Middle frontal gyrus (tissue), 1 donor: ENCODE measurements at regions not wholly inside any gene's neighbourhood (a gene's known extent, or its start where the extent isn't known, plus 50 kb on each side); places are given as distances from the start of the nearest gene placed in this dataset.
"Not testable (repeated sequence)": the region's sequence is repeated elsewhere in the genome, so short reads cannot be mapped to it uniquely, and the experiment has no call there.

Experiments
- DNase-seq: peaks from one replicate; pipeline ENCODE4 v3.0.0-alpha.2; 2015; ENCODE audit warnings: low spot score; ENCODE audit errors: extremely low spot score

DNA sequence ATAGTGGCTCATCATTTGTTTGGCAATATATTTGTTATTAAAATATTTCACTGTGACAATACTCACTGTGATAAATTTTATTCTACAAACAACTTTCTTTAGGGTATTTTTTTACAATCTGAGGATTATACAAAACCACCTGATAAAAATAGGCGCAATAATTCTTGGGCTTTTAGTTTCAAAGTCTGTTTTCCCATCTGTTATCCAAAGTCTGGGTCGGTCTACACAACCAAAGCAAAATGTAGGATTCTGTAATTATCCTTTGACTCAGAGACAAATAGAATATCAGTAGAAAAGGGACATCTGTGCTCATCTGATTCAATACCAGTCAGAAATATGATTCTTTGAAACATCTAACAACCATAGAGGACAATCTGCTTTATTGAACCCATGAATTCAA lies 271.8 kb upstream of the AMIGO2 start:
- no peak for DNase-seq

DNA sequence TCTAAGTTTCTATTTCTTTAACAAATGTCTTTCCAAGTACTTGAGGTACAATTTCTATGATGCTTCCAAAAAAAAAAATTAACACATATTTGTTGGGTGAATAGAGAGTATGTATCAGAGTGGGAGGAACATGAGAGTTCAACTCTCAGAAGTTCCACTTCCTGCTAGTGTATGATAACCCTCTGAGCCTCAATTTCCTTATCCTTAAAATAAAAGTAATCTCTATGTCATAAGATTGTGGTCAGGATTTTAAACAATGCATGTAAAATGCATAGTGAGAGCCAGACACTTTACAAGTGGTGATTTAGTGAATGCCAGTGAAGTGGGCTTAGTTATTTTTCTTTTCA lies 270.3 kb upstream of the AMIGO2 start:
- no peak for DNase-seq

DNA sequence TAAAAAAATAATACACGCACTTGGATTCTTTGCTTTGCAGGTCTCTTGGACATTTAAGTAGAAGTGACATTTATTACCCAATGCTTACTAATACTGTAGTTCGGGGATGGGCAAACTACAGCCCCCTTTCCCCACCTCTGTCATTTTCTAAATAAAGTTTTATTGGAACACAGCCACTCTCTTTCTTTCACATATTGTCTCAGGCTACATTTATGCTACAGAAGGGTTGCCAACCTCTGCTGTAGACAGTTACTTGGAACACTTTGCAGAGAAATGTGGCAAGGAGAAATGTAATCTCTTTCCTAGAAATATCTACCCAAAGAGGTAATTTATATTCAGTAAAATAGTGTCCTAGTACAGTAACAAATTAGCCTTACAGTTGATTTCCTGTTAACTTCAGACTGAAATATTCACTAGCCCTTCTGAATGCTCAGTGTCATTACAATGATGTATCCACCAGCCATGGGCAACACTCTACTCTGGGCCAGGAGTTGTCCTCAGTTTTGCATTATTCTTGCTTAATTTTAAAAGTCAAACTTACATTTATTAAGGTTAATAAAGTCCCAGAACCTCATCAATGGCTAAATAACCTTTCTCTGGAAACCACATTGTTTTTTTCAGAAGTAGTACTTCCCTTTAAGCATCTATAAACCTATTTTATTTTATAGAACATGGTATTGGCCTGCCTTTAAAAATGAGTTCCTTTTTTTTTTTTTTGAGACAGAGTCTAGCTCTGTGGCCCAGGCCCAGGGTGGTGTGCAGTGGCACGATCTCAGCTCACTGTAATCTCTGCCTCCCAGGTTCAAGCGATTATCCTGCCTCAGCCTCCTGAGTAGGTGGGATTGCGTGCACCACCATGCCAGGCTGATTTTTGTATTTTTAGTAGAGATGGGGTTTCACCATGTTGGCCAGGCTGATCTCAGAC lies 269.6 kb upstream of the AMIGO2 start:
- DNase-seq: no peak

DNA sequence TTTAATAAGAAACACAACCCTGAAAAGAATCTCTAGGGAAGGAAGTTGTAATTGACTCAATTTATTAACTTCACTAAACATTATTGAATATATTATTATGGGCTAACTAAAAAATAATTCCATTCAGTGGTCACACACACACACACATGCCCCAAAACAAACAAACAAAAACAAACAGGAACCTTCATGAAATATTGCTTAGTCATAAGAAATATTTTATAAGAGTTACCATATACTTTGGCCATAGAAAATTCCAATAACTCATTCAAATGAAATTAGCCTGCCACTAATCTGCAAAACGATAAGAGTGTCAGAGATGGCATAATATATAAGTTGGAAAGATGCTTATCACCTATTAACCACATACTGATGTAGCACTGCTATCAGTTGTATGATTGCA lies 268.4 kb upstream of the AMIGO2 start:
- no peak for DNase-seq

DNA sequence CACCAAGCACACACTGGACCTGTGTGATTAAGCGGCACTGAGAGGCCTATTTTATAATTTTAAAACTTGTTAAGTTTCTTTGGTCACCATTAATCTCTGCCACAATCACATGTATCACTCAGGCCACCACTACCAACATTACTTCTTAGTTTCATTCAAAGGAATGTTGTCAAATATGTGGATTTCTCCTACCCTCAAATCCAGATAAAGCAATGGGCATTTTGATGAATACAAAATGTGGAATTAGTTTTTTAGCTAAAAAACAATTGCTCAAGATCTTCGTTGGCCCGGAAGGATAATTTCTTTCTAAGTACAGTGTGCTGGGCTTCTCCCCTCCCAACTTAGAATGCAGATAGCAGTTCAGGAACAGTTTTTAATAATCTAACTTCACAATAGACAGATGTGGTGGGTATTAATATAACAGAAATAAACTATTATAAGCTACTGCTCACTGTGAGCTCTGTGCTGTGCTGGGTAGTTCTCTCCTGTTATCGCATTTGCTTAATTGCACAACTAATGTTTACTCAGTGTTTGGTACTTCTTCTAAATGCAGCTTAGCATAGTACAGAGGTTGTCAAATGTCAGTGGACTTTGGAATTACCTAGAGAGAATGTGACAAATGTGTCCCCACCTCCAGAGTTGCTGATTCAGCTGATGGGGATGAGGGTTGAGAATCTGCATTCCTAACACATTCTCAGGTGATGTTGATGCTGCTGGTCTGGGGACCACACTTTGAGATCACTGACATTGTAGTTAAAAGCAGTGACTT lies 266.7 kb upstream of the AMIGO2 start:
- DNase-seq: no peak

DNA sequence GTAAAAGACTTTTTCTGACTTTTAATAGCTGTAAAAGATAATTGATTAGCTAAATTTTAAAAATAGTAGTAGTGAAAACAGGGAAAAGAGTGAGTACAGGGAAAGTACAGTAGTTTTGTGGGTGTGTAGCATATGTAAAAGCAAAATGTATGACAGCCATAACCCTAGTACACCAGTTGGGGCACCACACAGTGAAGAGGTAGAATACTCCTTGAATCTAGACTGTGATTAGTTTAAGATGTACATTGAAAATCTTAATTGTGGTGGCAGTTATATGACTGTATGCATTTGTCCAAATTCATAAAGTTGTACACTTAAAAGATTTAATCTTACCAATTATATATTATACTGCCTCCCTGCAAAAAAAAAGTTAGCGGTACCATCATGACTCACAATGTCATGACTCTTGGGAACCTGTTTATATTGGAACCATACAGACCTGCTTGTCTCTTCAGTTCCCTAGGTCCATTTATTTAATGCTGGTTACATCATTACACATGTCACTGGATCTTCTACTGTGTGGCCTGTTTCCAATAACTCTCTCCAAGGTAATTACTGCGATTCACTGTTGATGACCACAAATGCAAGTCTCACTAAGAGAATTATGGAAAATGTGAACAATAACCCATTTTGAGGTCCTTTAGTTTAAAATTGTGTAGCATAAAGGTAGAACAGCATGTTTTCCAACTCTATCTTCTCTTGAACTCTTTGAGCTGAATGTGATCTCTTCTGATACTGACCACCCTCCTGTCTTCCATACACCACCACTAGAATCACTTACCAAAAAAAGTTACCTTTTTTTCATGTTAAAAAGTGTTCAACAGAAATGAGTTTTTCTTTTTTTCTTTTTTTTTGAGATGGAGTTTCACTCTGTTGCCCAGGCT lies 264.2 kb upstream of the AMIGO2 start:
- DNase-seq: no peak

DNA sequence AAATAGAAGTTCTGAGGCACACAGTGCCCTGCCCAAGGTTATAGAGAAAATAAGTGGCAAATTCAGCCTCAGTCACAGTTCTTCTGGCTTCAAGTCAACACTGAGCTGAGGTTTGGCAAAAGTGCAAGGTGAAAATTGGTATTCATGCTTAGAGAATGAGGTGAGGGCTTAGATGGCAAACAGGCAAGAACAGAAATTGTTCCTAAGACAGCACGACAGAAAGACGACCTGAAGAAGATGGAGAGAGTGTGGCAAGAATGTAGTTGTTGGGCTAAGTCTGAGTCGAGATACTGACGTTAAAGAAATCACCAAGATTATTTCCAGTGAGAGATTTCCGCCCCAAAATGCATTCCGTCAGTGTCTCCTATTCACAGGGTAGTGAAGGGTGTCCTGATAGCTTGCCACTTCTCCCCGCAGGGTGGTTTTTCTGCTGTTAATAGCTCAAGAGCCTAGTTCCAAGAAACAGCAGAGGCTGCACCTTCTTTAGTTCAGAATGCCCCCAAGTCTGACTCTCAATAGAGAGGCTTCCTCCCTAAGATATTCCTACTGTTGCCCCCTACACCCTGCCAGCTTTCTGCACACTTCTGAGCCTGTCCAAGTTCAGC lies 260.8 kb upstream of the AMIGO2 start:
- no peak for DNase-seq

DNA sequence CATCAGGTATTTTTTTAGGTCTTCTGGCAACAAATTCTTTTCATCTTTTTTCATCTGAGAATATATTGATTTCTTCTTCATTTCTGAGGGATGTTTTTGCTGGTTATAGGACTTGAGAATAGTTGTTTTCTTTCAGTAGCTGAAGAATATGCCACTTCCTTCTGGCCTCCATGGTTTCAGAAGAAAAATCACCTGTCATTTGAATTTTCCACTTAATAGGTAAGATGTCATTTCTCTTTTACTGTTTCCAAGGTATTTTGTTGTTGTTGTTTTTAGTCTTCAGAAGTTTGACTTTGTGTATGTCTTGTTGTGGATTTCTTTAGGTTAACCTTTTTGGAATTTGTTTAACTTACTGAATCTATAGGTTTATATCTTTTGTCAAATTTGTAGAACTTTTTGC lies 257.8 kb upstream of the AMIGO2 start:
- no peak for DNase-seq

DNA sequence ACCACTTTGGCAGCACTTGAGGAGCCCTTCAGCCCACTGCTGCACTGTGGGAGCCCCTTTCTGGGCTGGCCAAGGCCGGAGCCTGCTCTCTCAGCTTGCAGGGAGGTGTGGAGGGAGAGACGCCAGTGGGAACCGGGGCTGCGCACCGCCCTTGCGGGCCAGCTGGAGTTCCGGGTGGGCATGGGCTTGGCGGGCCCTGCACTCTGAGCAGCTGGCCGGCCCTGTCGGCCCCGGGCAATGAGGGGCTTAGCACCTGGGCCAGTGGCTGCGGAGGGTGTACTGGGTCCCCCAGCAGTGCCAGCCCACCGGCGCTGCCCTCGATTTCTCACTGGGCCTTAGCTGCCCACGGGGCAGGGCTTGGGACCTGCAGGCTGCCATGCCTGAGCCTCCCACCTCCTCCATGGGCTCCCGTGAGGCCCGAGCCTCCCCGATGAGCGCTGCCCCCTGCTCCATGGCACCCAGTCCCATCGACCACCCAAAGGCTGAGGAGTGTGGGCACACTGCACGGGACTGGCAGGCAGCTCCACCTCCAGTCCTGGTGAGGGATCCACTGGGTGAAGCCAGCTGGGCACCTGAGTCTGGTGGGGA lies 253.6 kb upstream of the AMIGO2 start:
- DNase-seq: not testable (repeated sequence)

DNA sequence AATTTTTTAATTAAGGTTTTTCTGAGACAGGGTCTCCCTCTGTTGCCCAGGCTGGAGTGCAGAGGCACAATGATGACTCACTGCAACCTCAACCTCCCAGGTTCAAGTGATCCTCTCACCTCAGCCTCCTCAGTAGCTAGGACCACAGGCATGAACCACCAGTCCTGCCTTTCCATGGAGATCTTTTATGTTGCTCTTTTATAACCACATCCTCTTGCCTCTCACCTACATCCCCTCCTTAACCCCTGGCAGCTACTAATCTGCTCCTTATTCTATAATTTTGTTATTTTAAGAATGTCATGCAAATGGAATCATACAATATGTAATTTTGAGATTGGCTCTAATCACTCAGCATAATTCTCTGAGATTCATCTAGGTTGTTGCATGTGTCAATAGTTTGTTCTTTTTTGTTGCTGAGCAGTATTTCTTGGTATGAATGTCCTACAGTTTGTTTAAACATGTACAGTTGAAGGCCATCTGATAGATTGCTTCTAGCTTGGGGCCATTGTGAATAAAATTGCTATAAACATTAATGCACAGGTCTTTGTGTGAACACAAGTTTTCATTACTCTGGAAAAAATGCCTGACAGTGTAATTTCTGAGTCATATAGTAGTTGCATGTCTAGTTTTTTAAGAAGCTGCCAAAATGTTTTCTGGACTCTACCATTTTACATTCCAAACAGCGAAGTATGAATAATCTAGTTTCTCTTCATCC lies 249.2 kb upstream of the AMIGO2 start:
- no peak for DNase-seq

DNA sequence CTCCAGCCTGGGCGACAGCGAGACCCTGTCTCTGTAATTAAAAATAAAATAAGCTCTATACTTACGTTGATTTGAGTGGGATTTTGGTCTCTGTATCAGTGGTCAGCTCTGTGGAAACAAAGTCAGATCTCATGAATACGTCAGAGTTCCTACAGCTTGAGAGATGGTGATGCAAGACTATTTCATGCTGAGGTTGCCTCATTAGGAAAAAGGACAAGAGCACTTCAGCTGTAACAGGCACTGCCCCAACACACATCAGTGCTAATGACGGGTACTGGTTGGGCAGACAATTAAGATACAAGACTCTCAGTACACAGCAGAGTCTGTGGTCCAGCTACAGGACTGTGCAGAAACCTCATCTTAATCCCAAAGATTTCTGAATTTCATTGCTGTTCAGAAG lies 246.4 kb upstream of the AMIGO2 start:
- DNase-seq: no peak

DNA sequence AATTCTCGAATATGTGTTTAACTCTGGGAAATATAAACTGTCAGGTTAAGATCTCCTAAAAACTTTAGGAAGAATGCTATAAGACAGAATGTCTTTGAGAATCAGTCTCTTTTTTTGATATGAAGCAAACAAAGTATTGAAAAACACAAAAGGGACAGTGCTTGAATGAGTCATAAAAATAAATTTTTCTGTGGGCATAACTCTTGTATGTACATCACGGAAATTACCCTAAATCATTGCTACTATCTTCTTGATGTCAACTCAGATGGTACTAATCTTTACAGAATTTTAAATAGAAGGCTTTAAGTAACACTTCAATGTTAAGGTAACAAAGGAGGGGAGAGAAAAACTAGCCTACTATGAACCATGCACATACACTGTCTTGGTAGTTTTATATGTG lies 244.0 kb upstream of the AMIGO2 start:
- no peak for DNase-seq

DNA sequence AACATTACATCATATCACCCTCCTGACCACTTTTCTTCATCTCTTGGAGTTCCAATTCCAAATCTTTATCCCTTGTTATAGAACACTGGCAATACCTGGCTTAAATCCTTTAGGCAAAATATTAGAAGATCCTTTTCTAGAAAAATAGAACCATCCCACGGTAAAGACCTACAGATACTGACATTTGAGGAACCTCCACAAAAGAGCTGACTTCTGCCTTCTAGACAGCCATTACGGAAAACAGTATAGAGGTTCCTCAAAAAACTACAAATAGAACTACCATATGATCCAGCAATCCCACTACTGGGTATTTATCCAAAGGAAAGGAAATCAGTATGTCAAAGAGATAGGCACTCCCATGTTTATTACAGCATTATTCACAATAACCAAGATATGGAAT lies 241.7 kb upstream of the AMIGO2 start:
- DNase-seq: no peak

DNA sequence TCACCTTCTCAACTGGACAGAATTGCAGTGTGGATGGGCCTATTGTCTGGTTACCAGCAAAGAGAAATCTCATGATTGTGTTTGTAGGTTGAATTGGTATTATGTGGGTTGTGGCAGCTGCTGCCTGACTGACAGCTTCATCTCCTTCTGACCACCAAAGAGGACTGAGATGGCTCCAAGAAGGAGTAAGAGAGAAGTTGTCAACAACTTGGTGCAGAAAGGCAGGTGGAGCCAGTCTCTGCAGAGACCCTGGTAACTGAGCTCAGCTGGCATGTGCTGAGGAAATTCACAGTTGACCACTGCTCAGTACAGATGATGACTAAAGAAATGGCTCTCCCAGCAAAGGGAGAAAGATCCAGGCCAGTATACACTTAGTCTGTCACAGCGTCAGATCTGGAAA lies 240.0 kb upstream of the AMIGO2 start:
- no peak for DNase-seq

DNA sequence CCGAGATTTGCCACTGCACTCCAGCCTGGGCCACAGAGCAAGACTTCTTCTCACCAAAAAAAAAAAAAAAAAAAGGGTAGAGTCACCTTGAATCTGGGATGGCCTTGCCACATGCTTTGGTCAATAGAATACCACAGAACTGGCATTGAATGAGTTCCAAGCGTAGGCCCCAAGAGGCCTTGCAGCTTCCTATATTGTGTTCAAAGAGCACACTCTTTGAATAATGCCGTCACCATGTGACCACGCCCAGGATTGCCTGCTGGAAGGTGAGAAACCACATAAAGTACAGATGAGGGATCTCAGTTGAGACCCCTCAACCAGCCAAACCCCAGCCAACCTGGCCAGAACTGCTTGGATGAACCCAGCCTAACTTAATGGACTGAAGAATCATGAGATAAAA lies 239.2 kb upstream of the AMIGO2 start:
- no peak for DNase-seq

DNA sequence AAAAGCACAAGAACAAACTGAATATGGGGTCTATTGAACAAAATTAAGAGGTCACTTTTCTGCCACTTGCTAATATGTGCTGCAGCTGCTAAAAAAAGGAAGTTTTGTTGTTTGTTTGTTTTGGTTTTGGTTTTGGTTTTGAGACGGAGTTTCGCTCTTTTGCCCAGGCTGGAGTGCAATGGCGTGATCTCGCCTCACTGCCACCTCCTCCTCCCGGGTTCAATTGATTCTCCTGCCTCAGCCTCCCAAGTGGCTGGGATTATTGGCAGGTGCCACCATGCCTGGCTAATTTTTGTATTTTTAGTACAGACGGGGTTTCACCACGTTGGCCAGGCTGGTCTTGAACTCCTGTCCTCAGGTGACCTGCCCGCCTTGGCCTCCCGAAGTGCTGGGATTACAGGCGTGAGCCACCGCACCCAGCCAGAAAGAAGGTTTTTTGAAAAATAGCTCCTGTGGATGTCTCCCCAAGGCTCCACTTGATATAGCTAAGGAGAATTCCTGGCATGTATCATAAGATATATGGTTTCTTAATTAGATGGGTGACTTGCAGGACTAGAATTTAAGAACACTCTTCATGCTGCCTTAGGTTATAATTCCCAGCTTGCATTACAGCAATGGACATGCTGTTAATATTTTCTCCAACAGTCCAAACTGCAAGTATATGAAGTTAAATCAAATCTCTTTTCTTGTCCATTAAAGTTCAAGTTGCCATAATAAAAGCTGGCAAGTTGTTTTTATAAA lies 237.6 kb upstream of the AMIGO2 start:
- no peak for DNase-seq

DNA sequence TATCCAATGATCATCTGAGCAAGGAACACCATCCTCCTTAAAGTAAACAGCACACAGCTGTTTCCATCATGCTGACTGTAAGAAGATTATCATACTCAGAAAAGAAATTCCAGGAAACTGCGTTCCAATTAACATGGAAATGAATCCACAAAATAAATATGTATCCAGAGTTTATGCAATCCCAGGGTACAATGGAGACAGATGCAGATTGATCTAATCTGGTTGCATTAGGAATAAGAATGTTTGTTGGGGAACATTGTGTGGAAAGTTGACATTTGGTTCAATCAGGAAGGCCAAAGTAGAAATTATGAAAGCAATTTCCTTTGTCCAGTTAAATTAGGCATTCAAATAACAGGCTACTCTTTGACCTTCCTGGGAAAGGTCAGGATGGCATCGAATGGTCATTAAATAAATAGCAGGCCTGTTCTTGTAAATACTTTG lies 236.9 kb upstream of the AMIGO2 start:
- DNase-seq: no peak

DNA sequence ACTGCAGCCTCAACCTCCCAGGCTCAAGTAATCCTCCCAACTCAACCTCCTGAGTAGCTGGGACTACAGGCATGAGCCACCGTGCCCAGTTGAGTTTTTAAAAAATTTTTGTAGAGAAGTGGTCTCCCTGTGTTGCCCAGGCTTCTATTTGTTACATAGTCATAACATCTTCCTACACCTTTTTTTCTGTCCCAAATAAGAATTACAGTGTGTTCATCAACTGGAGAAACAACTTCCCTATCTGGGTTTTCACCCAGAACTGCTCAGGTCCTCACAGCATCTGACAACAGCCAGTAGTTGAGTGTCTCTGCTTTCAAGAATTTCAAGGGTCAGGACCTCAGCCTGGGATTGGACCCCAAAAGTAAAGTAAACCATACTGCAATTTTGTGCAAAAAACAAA lies 235.2 kb upstream of the AMIGO2 start:
- DNase-seq: no peak

DNA sequence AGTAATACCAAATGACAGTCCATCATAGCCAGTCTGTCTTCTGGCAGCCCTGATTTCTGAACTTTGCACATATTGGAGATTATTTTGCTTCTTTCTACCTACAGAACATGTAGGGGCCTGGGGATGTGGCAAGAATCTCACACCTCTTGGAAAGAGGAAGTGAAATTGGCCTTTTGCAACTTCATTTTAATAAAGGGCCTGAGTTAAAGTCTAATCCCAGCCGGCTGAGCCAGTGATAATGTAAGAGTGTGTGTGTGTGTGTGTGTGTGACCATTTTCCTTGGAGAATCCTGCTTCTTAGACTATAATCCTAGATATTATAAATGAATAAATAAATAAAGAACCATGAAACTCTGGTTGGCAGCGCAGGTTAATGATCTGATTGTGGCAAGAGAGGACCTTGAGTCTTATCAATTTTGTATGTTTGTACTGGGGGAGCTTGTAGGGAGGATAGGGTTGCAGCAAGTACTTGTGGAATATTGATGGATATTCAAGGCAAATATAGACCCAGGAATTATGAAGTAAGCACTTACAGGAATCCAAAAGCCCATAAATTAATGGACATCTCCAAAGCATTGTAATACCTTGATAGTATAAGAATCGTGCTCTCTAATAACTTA lies 233.2 kb upstream of the AMIGO2 start:
- no peak for DNase-seq
